AG09319 (cell line): ENCODE measurements at regions not wholly inside any gene's neighbourhood (a gene's known extent, or its start where the extent isn't known, plus 50 kb on each side); places are given as distances from the start of the nearest gene placed in this dataset.

Source experiments
- DNase-seq: peaks from one replicate; pipeline ENCODE4 v3.0.0-alpha.2; 2010; ENCODE audit warnings: low read depth; ENCODE audit errors: extremely low read depth
- CTCF ChIP-seq: IDR thresholded peaks from 2 replicates; pipeline ENCODE4 v1.5.1; 2011; ENCODE audit warnings: low read depth, mild to moderate bottlenecking, inconsistent platforms, low read length, moderate library complexity

- peak; percentile 80 for DNase-seq
- no peak for TF ChIP-seq CTCF
Observed at GRCh38 chr6:3592371-3592941, 135.6 kb upstream of the SLC22A23 start.

GRCh38 chr6:3591970-3592369, 135.1 kb upstream of the SLC22A23 start:
- TF ChIP-seq CTCF, result no peak
- no peak for DNase-seq

GRCh38 chr6:3587660-3588059, 130.8 kb upstream of the SLC22A23 start:
- TF ChIP-seq CTCF, result no peak
- no peak for DNase-seq

- peak; percentile 73 for DNase-seq
- no peak for TF ChIP-seq CTCF
Observed at GRCh38 chr6:3585320-3585935, 128.6 kb upstream of the SLC22A23 start.

GRCh38 chr6:3584606-3585005, 127.8 kb upstream of the SLC22A23 start:
- TF ChIP-seq CTCF, result no peak
- no peak for DNase-seq

GRCh38 chr6:3581469-3581868, 124.6 kb upstream of the SLC22A23 start:
- no peak for TF ChIP-seq CTCF
- DNase-seq, result no peak

- TF ChIP-seq CTCF, result no peak
- DNase-seq, result no peak
Observed at GRCh38 chr6:3579652-3580175, 122.9 kb upstream of the SLC22A23 start.
